DOHH2 (cell line): ENCODE measurements at regions not wholly inside any gene's neighbourhood (a gene's known extent, or its start where the extent isn't known, plus 50 kb on each side); places are given as distances from the start of the nearest gene placed in this dataset.

Experiments
- H3F3A ChIP-seq: fragments of 200-600 bp; sonication (generic), shearing (Covaris generic); 2 replicates; pipeline ENCODE4 v1.6.0; 2016; ENCODE audit warnings: antibody characterized with exemption, mild to moderate bottlenecking; ENCODE audit not compliant: control insufficient read depth, insufficient read depth
- H3K27ac ChIP-seq: fragments of 200-600 bp; sonication (generic); 2 replicates; pipeline ENCODE4 v1.5.1; 2014; ENCODE audit warnings: low read depth, mild to moderate bottlenecking, low read length, moderate library complexity
- H3K27me3 ChIP-seq: fragments of 200-600 bp; sonication (generic); 2 replicates; pipeline ENCODE4 v1.6.1; 2014; ENCODE audit warnings: mild to moderate bottlenecking, low read length, mixed read lengths; ENCODE audit not compliant: control insufficient read depth
- H3K36me3 ChIP-seq: fragments of 200-600 bp; sonication (generic); 2 replicates; pipeline ENCODE4 v1.6.1; 2014; ENCODE audit warnings: mild to moderate bottlenecking, low read length, moderate library complexity, mixed read lengths; ENCODE audit not compliant: control insufficient read depth
- H3K4me1 ChIP-seq: fragments of 200-600 bp; sonication (generic); 2 replicates; pipeline ENCODE4 v1.6.1; 2014; ENCODE audit warnings: mild to moderate bottlenecking, low read length, mixed read lengths; ENCODE audit not compliant: control insufficient read depth
- H3K4me2 ChIP-seq: fragments of 200-600 bp; sonication (generic); 2 replicates; pipeline ENCODE4 v1.6.0; 2014; ENCODE audit warnings: mild to moderate bottlenecking, low read length, moderate library complexity
- H3K4me3 ChIP-seq: fragments of 200-600 bp; sonication (generic); 2 replicates; pipeline ENCODE4 v1.5.1; 2014; ENCODE audit warnings: mild to moderate bottlenecking, low read length, mixed read lengths
- H3K79me2 ChIP-seq: fragments of 200-600 bp; sonication (generic); 2 replicates; pipeline ENCODE4 v1.6.1; 2014; ENCODE audit warnings: mild to moderate bottlenecking, low read length, mixed read lengths; ENCODE audit not compliant: control insufficient read depth
- H3K9me2 ChIP-seq: fragments of 200-600 bp; sonication (generic); replicated peaks from 2 replicates; pipeline ENCODE4 v1.6.1; 2014; ENCODE audit warnings: mild to moderate bottlenecking, low read length, mixed read lengths; ENCODE audit not compliant: control insufficient read depth
- H3K9me3 ChIP-seq: fragments of 200-600 bp; sonication (generic); 2 replicates; pipeline ENCODE4 v1.6.1; 2014; ENCODE audit warnings: antibody characterized with exemption, low read length, mixed read lengths; ENCODE audit not compliant: control insufficient read depth, insufficient read depth
- H4K20me1 ChIP-seq: fragments of 200-600 bp; sonication (generic); 2 replicates; pipeline ENCODE4 v1.6.0; 2014; ENCODE audit warnings: low read depth, mild to moderate bottlenecking, antibody characterized with exemption, low read length, moderate library complexity; ENCODE audit not compliant: control insufficient read depth, insufficient read depth
- EZH2phosphoT487 ChIP-seq: fragments of 200-600 bp; sonication (generic); IDR thresholded peaks from 2 replicates; pipeline ENCODE4 v1.6.1; 2017; ENCODE audit warnings: borderline replicate concordance, mild to moderate bottlenecking, antibody characterized with exemption, low read length, moderate library complexity, mixed read lengths
- TF ChIP-seq, protein P1 (sequence below): fragments of 200-600 bp; sonication (generic); IDR thresholded peaks from one replicate; pipeline ENCODE4 v1.5.1; 2014; ENCODE audit warnings: antibody characterized with exemption, mild to moderate bottlenecking, low read depth, low read length; ENCODE audit not compliant: poor library complexity, severe bottlenecking

DNA sequence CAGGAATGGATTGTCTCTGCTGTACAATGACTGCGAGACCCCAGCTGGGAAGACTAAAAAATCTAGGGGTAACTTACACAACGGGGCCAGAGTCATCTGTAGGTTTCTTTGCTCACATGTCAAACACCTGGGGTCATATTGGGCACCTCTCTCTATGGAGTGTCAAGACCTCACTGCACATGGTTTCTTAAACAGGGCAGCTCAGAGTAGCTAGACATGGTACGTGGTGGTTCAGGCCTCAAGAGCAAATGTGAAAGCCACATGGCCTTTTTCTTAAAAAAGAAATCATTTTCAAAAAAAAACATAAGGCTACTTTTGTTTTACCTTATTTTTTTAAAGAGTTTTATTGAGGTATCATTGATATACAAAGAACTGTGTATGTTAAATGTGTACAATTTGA is 162.2 kb upstream of the ITGB1 start:
- no peaks in the 10 kb centered on the region for H3K9me2 ChIP-seq
- peaks cover 40% of the 10 kb centered on the region for H3K4me1 ChIP-seq
- H3K36me3 ChIP-seq = no peaks in the 10 kb centered on the region; the same call in 1 of the 2 replicates
- TF ChIP-seq EZH2phosphoT487 = no peak
- TF ChIP-seq, protein P1, sequence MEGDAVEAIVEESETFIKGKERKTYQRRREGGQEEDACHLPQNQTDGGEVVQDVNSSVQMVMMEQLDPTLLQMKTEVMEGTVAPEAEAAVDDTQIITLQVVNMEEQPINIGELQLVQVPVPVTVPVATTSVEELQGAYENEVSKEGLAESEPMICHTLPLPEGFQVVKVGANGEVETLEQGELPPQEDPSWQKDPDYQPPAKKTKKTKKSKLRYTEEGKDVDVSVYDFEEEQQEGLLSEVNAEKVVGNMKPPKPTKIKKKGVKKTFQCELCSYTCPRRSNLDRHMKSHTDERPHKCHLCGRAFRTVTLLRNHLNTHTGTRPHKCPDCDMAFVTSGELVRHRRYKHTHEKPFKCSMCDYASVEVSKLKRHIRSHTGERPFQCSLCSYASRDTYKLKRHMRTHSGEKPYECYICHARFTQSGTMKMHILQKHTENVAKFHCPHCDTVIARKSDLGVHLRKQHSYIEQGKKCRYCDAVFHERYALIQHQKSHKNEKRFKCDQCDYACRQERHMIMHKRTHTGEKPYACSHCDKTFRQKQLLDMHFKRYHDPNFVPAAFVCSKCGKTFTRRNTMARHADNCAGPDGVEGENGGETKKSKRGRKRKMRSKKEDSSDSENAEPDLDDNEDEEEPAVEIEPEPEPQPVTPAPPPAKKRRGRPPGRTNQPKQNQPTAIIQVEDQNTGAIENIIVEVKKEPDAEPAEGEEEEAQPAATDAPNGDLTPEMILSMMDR = no peak
- H4K20me1 ChIP-seq = no peaks in the 10 kb centered on the region
- no peaks in the 10 kb centered on the region for H3K27me3 ChIP-seq
- no peak overlapping the region for H3K27ac ChIP-seq
- no peak overlapping the region for H3K4me2 ChIP-seq
- no peaks in the 10 kb centered on the region for H3K9me3 ChIP-seq
- H3F3A ChIP-seq = no peaks in the 10 kb centered on the region
- no peaks in the 10 kb centered on the region for H3K79me2 ChIP-seq
- H3K4me3 ChIP-seq = no peak overlapping the region

DNA sequence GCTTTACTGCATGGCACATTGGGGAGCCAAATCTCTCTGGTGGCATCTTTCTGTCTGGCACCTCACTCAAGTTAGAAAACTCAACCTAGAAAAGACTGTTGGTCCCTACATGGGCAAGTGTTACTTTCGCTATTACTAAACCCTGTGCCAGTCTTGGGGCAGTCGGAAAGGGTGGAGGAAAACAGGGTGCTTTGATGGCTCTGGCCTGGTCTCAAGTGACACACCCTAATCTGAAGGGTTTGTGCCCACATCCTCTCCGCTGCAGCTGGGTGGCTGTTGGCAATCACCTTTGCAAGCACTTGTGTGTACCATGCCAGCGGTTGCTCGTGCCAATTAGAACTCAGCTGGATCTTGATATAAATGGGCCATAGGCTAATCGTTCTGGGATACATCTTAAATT is 159.8 kb upstream of the ITGB1 start:
- Histone ChIP-seq H3K27ac (no peak overlapping the region), H3K9me2 (no peaks in the 10 kb centered on the region), H3K4me3 (no peak overlapping the region), H3K9me3 (no peaks in the 10 kb centered on the region), H4K20me1 (no peaks in the 10 kb centered on the region), H3K4me1 (peaks cover 60% of the 10 kb centered on the region), H3F3A (peaks cover 22% of the 10 kb centered on the region), H3K36me3 (no peaks in the 10 kb centered on the region; the same call in 1 of the 2 replicates), H3K79me2 (no peaks in the 10 kb centered on the region), H3K4me2 (no peak overlapping the region), H3K27me3 (no peaks in the 10 kb centered on the region)
- TF ChIP-seq, protein P1 = no peak
- no peak for TF ChIP-seq EZH2phosphoT487

DNA sequence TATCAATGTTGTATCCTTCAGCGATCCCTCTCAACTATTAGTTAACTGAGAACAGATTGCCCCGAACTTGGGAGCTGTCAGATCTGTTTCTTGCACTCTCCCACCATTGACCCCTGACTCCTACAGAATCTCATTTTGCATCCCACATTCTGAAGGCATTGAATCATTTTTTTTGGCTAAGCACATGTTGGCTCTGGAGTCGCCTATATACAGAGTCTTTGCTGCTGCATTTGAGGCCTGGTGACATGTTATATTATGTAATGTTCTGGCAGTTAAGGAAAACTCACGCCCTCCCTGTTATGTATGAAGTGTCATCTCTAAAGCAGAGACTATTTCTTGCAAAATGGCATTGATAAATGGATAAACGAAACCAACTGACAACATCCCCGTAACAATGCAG is 159.2 kb upstream of the ITGB1 start:
- Histone ChIP-seq H4K20me1 (no peaks in the 10 kb centered on the region), H3K9me2 (no peaks in the 10 kb centered on the region), H3K9me3 (no peaks in the 10 kb centered on the region), H3K27ac (no peak overlapping the region), H3K36me3 (no peaks in the 10 kb centered on the region; the same call in 1 of the 2 replicates), H3K4me3 (no peak overlapping the region), H3K4me2 (no peak overlapping the region), H3K4me1 (peaks cover 66% of the 10 kb centered on the region), H3K27me3 (no peaks in the 10 kb centered on the region), H3K79me2 (no peaks in the 10 kb centered on the region), H3F3A (peaks cover 27% of the 10 kb centered on the region)
- TF ChIP-seq, protein P1 = no peak
- TF ChIP-seq EZH2phosphoT487 = no peak
